GM10266 (cell line): ENCODE measurements at regions not wholly inside any gene's neighbourhood (a gene's known extent, or its start where the extent isn't known, plus 50 kb on each side); places are given as distances from the start of the nearest gene placed in this dataset.

Experiments
- DNase-seq: peaks from one replicate; pipeline ENCODE4 v3.0.0; 2012; ENCODE audit errors: extremely low spot score
- CTCF ChIP-seq: IDR thresholded peaks from 2 replicates; pipeline ENCODE4 v1.5.1; 2012; ENCODE audit warnings: mild to moderate bottlenecking, low read depth; ENCODE audit not compliant: control insufficient read depth, insufficient read depth; ENCODE audit errors: missing control alignments

GRCh38 chr21:34200288-34200905 is 127.0 kb downstream of the MRPS6 start:
- no peak for DNase-seq
- no peak for TF ChIP-seq CTCF

DNA sequence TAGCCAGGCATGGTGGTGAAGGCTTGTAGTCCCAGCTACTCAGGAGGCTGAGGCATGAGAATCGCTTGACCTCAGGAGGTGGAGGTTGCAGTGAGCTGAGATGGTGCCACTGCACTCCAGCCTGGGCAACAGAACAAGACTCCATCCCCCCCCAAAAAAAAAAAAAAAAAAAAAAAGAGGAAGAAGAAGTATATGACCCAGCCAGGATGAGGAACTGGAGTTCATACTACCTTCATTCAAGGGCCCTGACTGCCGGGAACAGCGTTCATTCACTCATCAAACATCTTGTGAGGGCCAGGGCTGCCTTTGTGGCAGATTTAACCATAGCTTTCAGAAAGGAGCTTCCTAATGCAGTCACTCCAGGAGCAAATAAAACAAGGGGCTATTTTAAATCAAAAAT is 127.6 kb downstream of the MRPS6 start:
- DNase-seq: no peak
- TF ChIP-seq CTCF: no peak

DNA sequence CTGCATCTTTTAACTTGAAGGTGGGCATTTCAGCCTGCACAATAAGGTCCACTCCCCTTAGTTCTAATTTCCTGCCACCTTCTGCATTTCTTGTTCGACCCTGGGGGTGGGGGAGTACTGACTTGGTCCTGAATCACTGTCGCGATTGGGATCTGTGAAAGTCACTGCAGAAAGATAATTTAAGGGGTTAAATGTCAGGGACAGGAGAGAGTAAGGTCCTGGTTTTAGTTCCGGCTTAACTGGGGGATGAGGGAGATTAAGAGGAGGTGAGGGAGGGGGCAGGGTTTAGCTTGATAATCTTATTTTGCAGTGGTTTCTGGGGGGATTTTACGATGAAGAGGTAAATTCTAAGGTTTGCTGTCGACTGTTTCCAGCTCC is 128.1 kb downstream of the MRPS6 start:
- no peak for TF ChIP-seq CTCF
- DNase-seq: no peak

DNA sequence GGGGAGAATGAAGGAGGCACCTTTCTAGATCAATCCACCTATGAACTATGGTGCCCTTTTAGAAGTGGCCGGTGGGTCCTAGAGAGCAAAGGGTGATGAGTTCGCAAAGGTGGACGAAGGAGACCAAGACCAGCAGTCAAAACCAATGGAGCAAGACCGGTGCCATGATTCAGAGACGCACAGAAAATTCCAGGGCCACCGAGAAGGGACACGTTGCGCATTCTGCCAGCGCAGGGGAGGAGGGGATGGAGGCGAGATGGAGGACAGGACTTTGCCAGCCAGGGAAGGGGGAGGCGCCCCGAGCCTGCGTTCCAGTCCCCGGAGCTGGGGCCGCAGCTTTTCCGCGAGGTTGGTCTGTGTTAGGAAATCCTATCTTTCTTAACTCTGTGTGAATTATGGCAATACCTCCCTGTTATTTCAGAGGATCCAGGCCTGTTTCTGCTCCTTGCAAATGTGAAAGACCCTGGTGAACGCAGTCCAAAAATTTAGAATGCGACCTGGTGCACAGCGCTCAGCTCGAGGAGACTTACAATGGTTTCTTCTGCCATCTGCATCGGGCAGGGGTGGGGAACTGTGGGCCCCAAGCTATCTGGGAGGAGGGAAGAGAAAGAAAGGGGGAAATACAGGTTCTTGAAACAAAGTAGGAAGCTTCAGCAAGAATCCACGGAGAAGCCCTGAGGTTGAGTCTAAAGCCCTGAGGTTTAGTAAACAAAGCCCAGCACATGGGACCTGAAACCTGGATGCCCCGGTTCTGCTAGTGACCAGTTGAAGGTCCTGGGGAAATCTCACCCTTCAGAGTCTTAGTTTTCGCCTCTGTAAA is 129.4 kb downstream of the MRPS6 start:
- DNase-seq: no peak

DNA sequence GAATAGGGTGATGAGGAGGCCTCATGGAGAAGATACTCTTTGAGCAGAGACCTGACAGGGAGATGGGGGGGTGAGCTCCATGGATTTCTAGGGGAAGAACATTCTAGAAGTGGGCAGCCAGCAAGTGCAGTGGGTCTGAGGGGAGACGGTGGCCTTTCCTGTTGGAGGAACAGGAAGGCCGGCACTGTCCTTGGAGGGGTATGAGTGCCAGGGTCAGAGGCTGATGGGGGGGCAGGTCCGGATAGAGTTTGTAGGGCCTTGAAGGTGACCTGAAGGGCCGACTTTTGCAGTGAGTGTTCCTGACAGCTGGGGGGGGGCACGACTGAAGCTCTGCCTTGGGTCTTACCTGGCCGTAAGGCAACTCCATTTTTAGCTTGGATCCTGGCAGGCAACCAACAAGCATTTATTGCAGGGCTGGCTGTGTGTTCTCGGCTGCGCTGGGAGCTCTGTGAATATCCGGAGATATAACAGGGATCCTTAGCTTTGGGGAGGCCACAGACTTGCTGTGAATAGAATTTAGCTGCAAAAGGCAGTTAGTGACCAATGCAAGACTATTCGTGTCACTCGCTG is 130.6 kb downstream of the MRPS6 start:
- no peak for DNase-seq
- TF ChIP-seq CTCF: no peak

More for the DNA sequence above, 129.4 kb downstream of the MRPS6 start:
- no peak for TF ChIP-seq CTCF

DNA sequence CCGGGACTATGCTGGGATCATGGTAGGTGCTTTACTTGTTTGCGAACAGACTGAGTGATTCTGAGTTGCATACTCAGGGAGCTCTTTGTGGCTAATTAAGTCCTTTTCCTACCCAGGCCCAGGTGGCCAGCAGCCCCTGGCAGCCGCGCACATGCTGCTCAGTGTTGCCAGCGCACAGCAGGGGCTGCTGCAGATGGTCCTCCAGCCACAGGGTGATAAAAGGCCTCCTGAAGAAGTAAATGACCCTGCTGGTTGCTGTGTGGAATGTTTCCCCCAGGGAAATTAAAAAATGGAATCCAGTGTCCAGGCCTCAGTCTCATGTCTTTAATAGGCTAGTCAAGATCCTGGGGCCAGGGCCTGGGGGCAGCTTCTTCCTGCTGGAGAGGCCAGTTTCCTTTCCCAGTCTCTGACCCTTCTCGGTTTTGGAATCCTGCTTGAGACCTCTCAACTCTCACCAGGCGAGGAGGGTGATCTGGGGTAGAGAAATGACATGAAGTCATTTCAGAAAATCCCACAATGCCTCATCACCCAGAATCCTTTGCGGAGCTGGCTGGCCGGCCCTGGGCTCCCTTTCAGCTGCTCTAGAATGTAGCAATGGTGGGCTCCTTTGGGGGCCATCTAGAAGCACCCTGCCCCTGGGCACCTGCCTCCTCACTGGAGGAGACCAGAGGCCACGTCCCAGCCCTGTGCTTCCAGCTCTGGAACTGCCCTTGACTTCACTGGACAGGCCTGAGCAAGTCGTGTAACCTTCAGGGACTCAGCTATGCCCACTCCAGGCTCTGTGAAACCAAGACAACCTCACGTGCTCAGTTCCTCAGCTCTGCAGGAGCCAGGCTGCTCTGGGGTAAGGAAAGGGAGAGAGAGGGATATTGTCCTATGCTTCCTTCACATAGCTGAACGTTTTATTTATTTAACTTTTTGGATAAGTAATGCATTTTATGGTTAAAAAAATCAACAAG is 131.4 kb downstream of the MRPS6 start:
- no peak for DNase-seq
- TF ChIP-seq CTCF: no peak
